ENCODE measurements at regions not wholly inside any gene's neighbourhood (a gene's known extent, or its start where the extent isn't known, plus 50 kb on each side); places are given as distances from the start of the nearest gene placed in this dataset.

GRCh38 chr9:39588500-39589137, 233.2 kb downstream of the SPATA31A1 start:
- TF ChIP-seq, protein P1, sequence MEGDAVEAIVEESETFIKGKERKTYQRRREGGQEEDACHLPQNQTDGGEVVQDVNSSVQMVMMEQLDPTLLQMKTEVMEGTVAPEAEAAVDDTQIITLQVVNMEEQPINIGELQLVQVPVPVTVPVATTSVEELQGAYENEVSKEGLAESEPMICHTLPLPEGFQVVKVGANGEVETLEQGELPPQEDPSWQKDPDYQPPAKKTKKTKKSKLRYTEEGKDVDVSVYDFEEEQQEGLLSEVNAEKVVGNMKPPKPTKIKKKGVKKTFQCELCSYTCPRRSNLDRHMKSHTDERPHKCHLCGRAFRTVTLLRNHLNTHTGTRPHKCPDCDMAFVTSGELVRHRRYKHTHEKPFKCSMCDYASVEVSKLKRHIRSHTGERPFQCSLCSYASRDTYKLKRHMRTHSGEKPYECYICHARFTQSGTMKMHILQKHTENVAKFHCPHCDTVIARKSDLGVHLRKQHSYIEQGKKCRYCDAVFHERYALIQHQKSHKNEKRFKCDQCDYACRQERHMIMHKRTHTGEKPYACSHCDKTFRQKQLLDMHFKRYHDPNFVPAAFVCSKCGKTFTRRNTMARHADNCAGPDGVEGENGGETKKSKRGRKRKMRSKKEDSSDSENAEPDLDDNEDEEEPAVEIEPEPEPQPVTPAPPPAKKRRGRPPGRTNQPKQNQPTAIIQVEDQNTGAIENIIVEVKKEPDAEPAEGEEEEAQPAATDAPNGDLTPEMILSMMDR (IDR thresholded peaks at IDR 0.05 in 2 of 3, conservative IDR thresholded peaks at IDR 0.05 in 1 of 3; ENCODE audit: control insufficient read depth in 2 of 3, extremely low read depth in 1 of 3, insufficient read depth in 1 of 3, low read depth in 3 of 3, low read length in 3 of 3): no peak
- TF ChIP-seq YY1 (IDR thresholded peaks at IDR 0.05; ENCODE audit: low read depth, low read length) (no peak), POLR2A (IDR thresholded peaks at IDR 0.05; ENCODE audit: low read depth, low read length) (no peak), CHD2 (IDR thresholded peaks at IDR 0.05; ENCODE audit: borderline replicate concordance, low read depth, low read length) (no peak), EZH2 (IDR thresholded peaks at IDR 0.05; ENCODE audit: borderline replicate concordance, control insufficient read depth, low read depth, low read length) (no peak), MYB (IDR thresholded peaks at IDR 0.05; ENCODE audit: borderline replicate concordance, low read depth, low read length) (no peak), SUZ12 (IDR thresholded peaks at IDR 0.05; ENCODE audit: unreplicated experiment) (no peak)

All from GM12878 (cell line).